ENCODE measurements at regions not wholly inside any gene's neighbourhood (a gene's known extent, or its start where the extent isn't known, plus 50 kb on each side); places are given as distances from the start of the nearest gene placed in this dataset.

- TF ChIP-seq TCF12 (IDR thresholded peaks at IDR 0.05; ENCODE audit: low read depth) (no peak), NFIC (IDR thresholded peaks at IDR 0.05) (no peak), TEAD4 (IDR thresholded peaks at IDR 0.05) (no peak), RAD21 (IDR thresholded peaks at IDR 0.05; ENCODE audit: low read depth) (no peak), ZBTB7A (IDR thresholded peaks at IDR 0.05; ENCODE audit: low read depth) (no peak), EP300 (IDR thresholded peaks at IDR 0.05; ENCODE audit: borderline replicate concordance) (no peak), FOXM1 (IDR thresholded peaks at IDR 0.05; ENCODE audit: borderline replicate concordance, low read depth) (no peak), TAF1 (IDR thresholded peaks at IDR 0.05; ENCODE audit: low read depth) (no peak), YY1 (IDR thresholded peaks at IDR 0.05; ENCODE audit: low read depth) (no peak)
Observed at GRCh38 chr1:98355656-98356383, 305.7 kb upstream of the SNX7 start.

DNA sequence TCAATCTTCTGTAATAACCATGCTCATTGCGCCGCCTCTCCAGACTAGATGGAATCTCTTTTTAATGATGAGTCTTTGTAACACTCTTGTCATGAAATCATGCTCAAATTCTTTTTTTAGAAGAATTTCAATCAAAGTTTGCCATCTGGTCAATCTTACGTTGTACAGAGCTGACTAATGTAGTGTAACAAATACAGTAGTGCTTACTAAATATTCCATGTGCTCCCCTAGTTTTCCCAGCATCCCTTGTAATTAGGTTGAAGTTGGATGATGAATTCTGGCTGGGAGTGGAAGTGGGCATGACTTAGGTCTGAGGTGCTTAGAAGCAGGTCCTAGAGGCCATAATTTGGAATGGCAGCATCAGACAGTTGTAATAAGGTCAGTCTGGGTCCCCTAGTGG lies 309.1 kb upstream of the SNX7 start:
- TF ChIP-seq, protein P1, sequence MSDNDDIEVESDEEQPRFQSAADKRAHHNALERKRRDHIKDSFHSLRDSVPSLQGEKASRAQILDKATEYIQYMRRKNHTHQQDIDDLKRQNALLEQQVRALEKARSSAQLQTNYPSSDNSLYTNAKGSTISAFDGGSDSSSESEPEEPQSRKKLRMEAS (IDR thresholded peaks at IDR 0.05) = no peak
- TF ChIP-seq TAF1 (IDR thresholded peaks at IDR 0.05; ENCODE audit: low read depth) = no peak
- no peak for TF ChIP-seq CREB1 (IDR thresholded peaks at IDR 0.05; ENCODE audit: low read depth)
- no peak for TF ChIP-seq EGR1 (IDR thresholded peaks at IDR 0.05)
- TF ChIP-seq, protein P2, sequence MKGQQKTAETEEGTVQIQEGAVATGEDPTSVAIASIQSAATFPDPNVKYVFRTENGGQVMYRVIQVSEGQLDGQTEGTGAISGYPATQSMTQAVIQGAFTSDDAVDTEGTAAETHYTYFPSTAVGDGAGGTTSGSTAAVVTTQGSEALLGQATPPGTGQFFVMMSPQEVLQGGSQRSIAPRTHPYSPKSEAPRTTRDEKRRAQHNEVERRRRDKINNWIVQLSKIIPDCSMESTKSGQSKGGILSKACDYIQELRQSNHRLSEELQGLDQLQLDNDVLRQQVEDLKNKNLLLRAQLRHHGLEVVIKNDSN (IDR thresholded peaks at IDR 0.05) = no peak
- TF ChIP-seq CEBPB (IDR thresholded peaks at IDR 0.05) = no peak
- no peak for TF ChIP-seq TEAD4 (IDR thresholded peaks at IDR 0.05)

DNA sequence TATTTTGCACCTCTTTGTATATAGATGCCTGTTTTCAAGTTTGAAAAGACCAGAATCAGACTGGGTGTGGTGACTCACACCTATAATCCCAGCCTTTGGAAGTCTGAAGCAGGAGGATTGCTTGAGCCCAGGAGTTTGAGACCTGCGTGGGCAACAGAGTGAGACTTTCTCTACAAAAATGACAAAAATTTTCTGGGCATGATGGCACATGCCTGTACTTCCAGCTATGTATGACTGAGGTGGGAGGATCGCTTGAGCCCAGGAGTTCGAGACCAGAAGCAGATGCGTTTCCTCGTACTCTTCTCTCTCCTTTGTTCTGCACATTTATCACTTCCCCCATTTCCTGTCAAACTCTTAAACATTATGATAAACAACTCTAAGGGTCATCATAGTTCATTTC lies 310.0 kb upstream of the SNX7 start:
- TF ChIP-seq, protein P1 (IDR thresholded peaks at IDR 0.05) = no peak
- TF ChIP-seq FOXM1 (IDR thresholded peaks at IDR 0.05; ENCODE audit: borderline replicate concordance, low read depth) = no peak
- TF ChIP-seq EP300 (IDR thresholded peaks at IDR 0.05; ENCODE audit: borderline replicate concordance) = no peak
- TF ChIP-seq YY1 (IDR thresholded peaks at IDR 0.05; ENCODE audit: low read depth) = no peak
- TF ChIP-seq TEAD4 (IDR thresholded peaks at IDR 0.05) = no peak
- TF ChIP-seq RAD21 (IDR thresholded peaks at IDR 0.05; ENCODE audit: low read depth) = no peak
- no peak for TF ChIP-seq EGR1 (IDR thresholded peaks at IDR 0.05)
- TF ChIP-seq, protein P2 (IDR thresholded peaks at IDR 0.05) = no peak
- no peak for TF ChIP-seq TCF12 (IDR thresholded peaks at IDR 0.05; ENCODE audit: low read depth)

DNA sequence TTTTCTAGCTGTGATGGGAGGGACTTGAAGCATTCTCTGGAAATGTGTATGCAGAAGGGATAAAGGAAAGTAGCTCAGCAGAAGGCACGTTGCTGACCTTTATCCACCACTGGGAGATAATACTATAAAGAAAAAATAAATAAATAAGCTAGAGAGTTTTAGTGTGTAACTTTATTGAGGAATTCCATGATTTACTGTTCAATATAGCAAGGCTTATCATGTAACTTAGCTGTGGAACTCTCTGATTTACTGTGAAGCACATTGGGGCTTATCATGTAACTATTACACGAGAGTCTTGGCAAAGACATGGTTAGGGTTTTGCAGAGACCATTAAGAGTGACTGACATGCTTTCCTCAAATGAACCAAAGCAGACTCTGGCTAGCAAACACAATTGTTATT lies 316.1 kb upstream of the SNX7 start:
- TF ChIP-seq TCF12 (IDR thresholded peaks at IDR 0.05; ENCODE audit: low read depth) (no peak), CREB1 (IDR thresholded peaks at IDR 0.05; ENCODE audit: low read depth) (no peak), YY1 (IDR thresholded peaks at IDR 0.05; ENCODE audit: low read depth) (no peak), REST (IDR thresholded peaks at IDR 0.05; ENCODE audit: low read depth) (no peak), EGR1 (IDR thresholded peaks at IDR 0.05) (no peak), TEAD4 (IDR thresholded peaks at IDR 0.05) (no peak), TAF1 (IDR thresholded peaks at IDR 0.05; ENCODE audit: low read depth) (no peak), EP300 (IDR thresholded peaks at IDR 0.05; ENCODE audit: borderline replicate concordance) (no peak), FOXM1 (IDR thresholded peaks at IDR 0.05; ENCODE audit: borderline replicate concordance, low read depth) (no peak), RAD21 (IDR thresholded peaks at IDR 0.05; ENCODE audit: low read depth) (no peak), CEBPB (IDR thresholded peaks at IDR 0.05) (no peak), ZBTB7A (IDR thresholded peaks at IDR 0.05; ENCODE audit: low read depth) (no peak), NFIC (IDR thresholded peaks at IDR 0.05) (no peak)
- TF ChIP-seq, protein P2 (IDR thresholded peaks at IDR 0.05) = no peak
- TF ChIP-seq, protein P1 (IDR thresholded peaks at IDR 0.05) = no peak

DNA sequence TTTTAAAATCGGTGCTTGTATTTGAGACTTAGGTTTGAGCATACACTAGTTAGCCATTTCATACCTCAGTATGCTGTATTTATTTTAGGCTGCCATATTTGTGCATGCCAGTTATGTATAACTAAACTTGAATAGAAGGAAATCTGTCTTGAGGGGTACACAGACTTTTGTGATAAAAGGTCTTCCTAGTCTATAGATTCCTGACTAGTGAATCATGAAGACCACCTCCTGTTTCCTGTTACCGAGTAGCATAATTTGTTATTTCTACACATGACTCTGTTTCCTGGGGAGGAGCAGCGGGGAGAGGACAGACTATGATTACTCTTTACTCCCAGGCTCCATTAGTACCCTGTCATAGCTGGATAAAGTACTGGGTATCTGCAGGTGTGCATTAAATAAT lies 316.8 kb upstream of the SNX7 start:
- TF ChIP-seq EGR1 (IDR thresholded peaks at IDR 0.05) = no peak
- TF ChIP-seq FOXM1 (IDR thresholded peaks at IDR 0.05; ENCODE audit: borderline replicate concordance, low read depth) = no peak

- no peak for TF ChIP-seq TCF12 (IDR thresholded peaks at IDR 0.05; ENCODE audit: low read depth)
- TF ChIP-seq, protein P1 (IDR thresholded peaks at IDR 0.05) = no peak
Observed at GRCh38 chr1:98342566-98342965, 319.0 kb upstream of the SNX7 start.

GRCh38 chr1:98340511-98340910 lies 321.0 kb upstream of the SNX7 start:
- TF ChIP-seq FOXM1 (IDR thresholded peaks at IDR 0.05; ENCODE audit: borderline replicate concordance, low read depth) = no peak
- no peak for TF ChIP-seq CEBPB (IDR thresholded peaks at IDR 0.05)
- no peak for TF ChIP-seq REST (IDR thresholded peaks at IDR 0.05; ENCODE audit: low read depth)
- TF ChIP-seq TEAD4 (IDR thresholded peaks at IDR 0.05) = no peak
- TF ChIP-seq ZBTB7A (IDR thresholded peaks at IDR 0.05; ENCODE audit: low read depth) = no peak
- TF ChIP-seq, protein P1 (IDR thresholded peaks at IDR 0.05) = no peak

All from Ishikawa (cell line).